ENCODE measurements at regions not wholly inside any gene's neighbourhood (a gene's known extent, or its start where the extent isn't known, plus 50 kb on each side); places are given as distances from the start of the nearest gene placed in this dataset.

DNA sequence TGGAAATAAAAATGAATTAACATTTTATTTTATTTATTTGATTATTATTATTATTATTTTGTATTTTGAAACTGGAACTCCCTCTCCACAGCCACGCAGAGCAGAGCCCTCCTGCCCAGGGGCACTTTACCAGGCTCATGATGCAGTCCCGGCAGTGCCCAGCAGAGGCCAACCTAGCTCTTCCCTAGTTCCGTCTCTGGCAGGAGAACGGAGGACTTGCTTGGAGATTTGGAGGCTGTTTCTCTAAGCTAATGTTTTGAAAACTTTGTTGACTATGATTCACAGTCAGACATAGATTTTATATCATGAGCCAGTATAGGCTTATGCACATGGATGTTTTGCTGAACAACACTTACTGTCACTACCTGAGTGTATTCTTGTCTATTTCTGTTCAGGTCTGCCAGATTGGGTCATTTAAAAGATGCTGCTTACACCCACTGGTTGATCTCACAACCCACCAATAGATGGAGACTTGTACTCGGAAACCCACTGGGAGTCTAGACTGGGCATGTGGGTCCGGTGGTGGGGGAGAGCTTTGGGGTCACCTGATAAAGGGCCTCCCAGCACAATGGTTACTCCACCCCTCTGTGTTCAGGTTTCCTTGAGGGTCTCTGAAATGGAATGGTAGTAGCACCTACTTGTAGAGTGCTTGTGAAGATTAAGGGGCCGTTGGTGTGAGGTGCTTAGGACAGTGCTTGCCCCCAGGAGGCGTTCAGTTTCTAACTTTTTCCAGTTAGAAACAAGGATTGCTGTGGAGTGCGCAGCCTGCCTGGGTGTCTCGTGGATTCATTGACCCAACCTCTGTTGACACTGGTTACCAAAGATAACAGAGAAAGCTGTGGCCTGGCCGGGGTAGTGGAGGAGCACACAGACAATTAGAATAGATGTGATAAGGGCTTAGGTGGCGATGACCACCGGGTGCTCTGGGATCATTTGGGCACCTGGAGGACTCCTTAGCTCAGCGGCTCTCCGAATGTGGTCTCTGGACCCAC, 177.3 kb downstream of the HAUS1 start:
- peak; percentile 55 for DNase-seq (ENCODE audit: low read depth, low spot score)
- Histone ChIP-seq H3K4me3 (ENCODE audit: low read depth in 2 of 2, low read length in 2 of 2) (no peak overlapping the region), H3K36me3 (ENCODE audit: control insufficient read depth, insufficient read depth, low read length) (no peaks in the 10 kb centered on the region), H3K9me3 (ENCODE audit: control insufficient read depth, insufficient read depth, low read depth, low read length) (no peaks in the 10 kb centered on the region), H3K27ac (ENCODE audit: low read length) (no peak overlapping the region), H3K27me3 (ENCODE audit: control insufficient read depth, insufficient read depth, low read length) (no peaks in the 10 kb centered on the region), H3K4me1 (ENCODE audit: control insufficient read depth, insufficient read depth, low read length) (no peaks in the 10 kb centered on the region)
- ATAC-seq, result peak; percentile 93
- intact Hi-C loops (cut with micrococcal nuclease; ENCODE audit: unreplicated experiment) (loop anchor here (2.0 to 10.0 kb wide), 3 partner anchors 203 to 377 kb away; no protein-coding TSS in a partner anchor), in situ Hi-C loops (cut with HindIII; ENCODE audit: low pct_unique_long_range_greater_than_20kb, low sequenced_read_pairs) (no loop called here)
- CTCF ChIA-PET, result interaction anchor here (0.6 to 2.3 kb wide), 9 partner anchors 11 to 377 kb away, joined by 3 to 14 read pairs (median 4); no protein-coding TSS in a partner anchor
- TF ChIP-seq, protein P1, sequence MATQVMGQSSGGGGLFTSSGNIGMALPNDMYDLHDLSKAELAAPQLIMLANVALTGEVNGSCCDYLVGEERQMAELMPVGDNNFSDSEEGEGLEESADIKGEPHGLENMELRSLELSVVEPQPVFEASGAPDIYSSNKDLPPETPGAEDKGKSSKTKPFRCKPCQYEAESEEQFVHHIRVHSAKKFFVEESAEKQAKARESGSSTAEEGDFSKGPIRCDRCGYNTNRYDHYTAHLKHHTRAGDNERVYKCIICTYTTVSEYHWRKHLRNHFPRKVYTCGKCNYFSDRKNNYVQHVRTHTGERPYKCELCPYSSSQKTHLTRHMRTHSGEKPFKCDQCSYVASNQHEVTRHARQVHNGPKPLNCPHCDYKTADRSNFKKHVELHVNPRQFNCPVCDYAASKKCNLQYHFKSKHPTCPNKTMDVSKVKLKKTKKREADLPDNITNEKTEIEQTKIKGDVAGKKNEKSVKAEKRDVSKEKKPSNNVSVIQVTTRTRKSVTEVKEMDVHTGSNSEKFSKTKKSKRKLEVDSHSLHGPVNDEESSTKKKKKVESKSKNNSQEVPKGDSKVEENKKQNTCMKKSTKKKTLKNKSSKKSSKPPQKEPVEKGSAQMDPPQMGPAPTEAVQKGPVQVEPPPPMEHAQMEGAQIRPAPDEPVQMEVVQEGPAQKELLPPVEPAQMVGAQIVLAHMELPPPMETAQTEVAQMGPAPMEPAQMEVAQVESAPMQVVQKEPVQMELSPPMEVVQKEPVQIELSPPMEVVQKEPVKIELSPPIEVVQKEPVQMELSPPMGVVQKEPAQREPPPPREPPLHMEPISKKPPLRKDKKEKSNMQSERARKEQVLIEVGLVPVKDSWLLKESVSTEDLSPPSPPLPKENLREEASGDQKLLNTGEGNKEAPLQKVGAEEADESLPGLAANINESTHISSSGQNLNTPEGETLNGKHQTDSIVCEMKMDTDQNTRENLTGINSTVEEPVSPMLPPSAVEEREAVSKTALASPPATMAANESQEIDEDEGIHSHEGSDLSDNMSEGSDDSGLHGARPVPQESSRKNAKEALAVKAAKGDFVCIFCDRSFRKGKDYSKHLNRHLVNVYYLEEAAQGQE (IDR thresholded peaks at IDR 0.05; ENCODE audit: insufficient read depth in 1 of 2, low read depth in 2 of 2, low read length in 1 of 2), result no peak
- TF ChIP-seq POLR2AphosphoS5 (IDR thresholded peaks at IDR 0.05; ENCODE audit: low read depth, low read length), result no peak
- TF ChIP-seq, protein P2, sequence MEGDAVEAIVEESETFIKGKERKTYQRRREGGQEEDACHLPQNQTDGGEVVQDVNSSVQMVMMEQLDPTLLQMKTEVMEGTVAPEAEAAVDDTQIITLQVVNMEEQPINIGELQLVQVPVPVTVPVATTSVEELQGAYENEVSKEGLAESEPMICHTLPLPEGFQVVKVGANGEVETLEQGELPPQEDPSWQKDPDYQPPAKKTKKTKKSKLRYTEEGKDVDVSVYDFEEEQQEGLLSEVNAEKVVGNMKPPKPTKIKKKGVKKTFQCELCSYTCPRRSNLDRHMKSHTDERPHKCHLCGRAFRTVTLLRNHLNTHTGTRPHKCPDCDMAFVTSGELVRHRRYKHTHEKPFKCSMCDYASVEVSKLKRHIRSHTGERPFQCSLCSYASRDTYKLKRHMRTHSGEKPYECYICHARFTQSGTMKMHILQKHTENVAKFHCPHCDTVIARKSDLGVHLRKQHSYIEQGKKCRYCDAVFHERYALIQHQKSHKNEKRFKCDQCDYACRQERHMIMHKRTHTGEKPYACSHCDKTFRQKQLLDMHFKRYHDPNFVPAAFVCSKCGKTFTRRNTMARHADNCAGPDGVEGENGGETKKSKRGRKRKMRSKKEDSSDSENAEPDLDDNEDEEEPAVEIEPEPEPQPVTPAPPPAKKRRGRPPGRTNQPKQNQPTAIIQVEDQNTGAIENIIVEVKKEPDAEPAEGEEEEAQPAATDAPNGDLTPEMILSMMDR (IDR thresholded peaks at IDR 0.05), result peak; percentile 84
- BruUV-seq (replicated peaks), result no TSS peak
- POLR2A ChIA-PET, result no interaction called here

DNA sequence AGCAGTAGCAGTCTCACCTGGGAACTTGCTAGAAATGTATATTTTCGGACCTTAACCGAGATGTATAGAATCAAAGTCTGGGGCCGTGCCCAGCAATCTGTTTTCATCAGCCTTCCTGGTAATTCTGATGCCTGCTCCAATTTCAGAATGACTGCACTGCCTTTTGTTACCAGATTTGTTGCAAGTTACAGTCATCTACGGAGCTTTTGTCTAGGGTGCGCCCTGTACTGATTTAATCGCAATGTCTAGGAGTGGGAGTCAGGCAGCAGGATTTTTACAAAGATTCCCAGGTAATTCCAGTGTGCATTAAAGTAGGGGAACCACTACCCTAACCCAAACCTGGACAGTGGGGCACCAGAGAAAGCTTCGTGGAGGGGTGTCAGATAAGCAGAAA, 178.0 kb downstream of the HAUS1 start:
- no peaks in the 10 kb centered on the region for H3K36me3 ChIP-seq (ENCODE audit: control insufficient read depth, insufficient read depth, low read length)
- ChIA-PET POLR2A (no interaction called here), CTCF (interaction anchor here (0.6 to 1.3 kb wide), 4 partner anchors 11 to 341 kb away, joined by 3 to 10 read pairs (median 5); no protein-coding TSS in a partner anchor)
- no peak overlapping the region for H3K27ac ChIP-seq (ENCODE audit: low read length)
- intact Hi-C loops (cut with micrococcal nuclease; ENCODE audit: unreplicated experiment) (loop anchor here (5.0 to 10.0 kb wide), 2 partner anchors 203 to 225 kb away; no protein-coding TSS in a partner anchor), in situ Hi-C loops (cut with HindIII; ENCODE audit: low pct_unique_long_range_greater_than_20kb, low sequenced_read_pairs) (no loop called here)
- no peaks in the 10 kb centered on the region for H3K4me1 ChIP-seq (ENCODE audit: control insufficient read depth, insufficient read depth, low read length)
- TF ChIP-seq, protein P2 (IDR thresholded peaks at IDR 0.05), result no peak
- TF ChIP-seq TCF7L2 (IDR thresholded peaks at IDR 0.05; ENCODE audit: low read depth, low read length) (no peak), POLR2AphosphoS5 (IDR thresholded peaks at IDR 0.05; ENCODE audit: low read depth, low read length) (no peak)
- TF ChIP-seq, protein P1 (IDR thresholded peaks at IDR 0.05; ENCODE audit: insufficient read depth in 1 of 2, low read depth in 2 of 2, low read length in 1 of 2), result no peak
- no peak for ATAC-seq
- BruUV-seq (replicated peaks), result no TSS peak
- H3K27me3 ChIP-seq (ENCODE audit: control insufficient read depth, insufficient read depth, low read length), result no peaks in the 10 kb centered on the region
- H3K4me3 ChIP-seq (ENCODE audit: low read depth in 2 of 2, low read length in 2 of 2), result no peak overlapping the region
- no peaks in the 10 kb centered on the region for H3K9me3 ChIP-seq (ENCODE audit: control insufficient read depth, insufficient read depth, low read depth, low read length)
- no peak for DNase-seq (ENCODE audit: low read depth, low spot score)

All from Panc1 (cell line).